H9 (cell line): ENCODE measurements at regions not wholly inside any gene's neighbourhood (a gene's known extent, or its start where the extent isn't known, plus 50 kb on each side); places are given as distances from the start of the nearest gene placed in this dataset.
A peak's percentile ranks its signal among the peaks of the same experiment; 100 is the strongest.

ENCODE experiments used
- DNase-seq: peaks from one replicate; pipeline ENCODE4 v3.0.0-alpha.2; 2017
- H2AFZ ChIP-seq: one replicate; pipeline ENCODE4 v1.6.1; 2013; ENCODE audit warnings: mild to moderate bottlenecking, low read length, control low read depth, moderate library complexity
- H2AK5ac ChIP-seq: 2 replicates; pipeline ENCODE4 v1.6.1; 2013; ENCODE audit warnings: low read length, control low read depth, mixed read lengths; ENCODE audit not compliant: insufficient read length
- H2BK120ac ChIP-seq: one replicate; pipeline ENCODE4 v1.6.1; 2013; ENCODE audit warnings: low read depth, mild to moderate bottlenecking, low read length, control low read depth, inconsistent platforms; ENCODE audit not compliant: poor library complexity, severe bottlenecking
- H2BK12ac ChIP-seq: 2 replicates; pipeline ENCODE4 v1.6.1; 2013; ENCODE audit warnings: low read length, control low read depth, mixed read lengths, low read depth; ENCODE audit not compliant: insufficient read length
- H2BK15ac ChIP-seq: 2 replicates; pipeline ENCODE4 v1.6.1; 2013; ENCODE audit warnings: low read depth, low read length, control low read depth
- H2BK20ac ChIP-seq: one replicate; pipeline ENCODE4 v1.6.1; 2013; ENCODE audit warnings: low read depth, mild to moderate bottlenecking, low read length, control low read depth, inconsistent platforms; ENCODE audit not compliant: poor library complexity, severe bottlenecking
- H2BK5ac ChIP-seq: 2 replicates; pipeline ENCODE4 v1.6.1; 2013; ENCODE audit warnings: low read length, control low read depth, mixed read lengths; ENCODE audit not compliant: insufficient read length
- H3K14ac ChIP-seq: 2 replicates; pipeline ENCODE4 v1.6.1; 2013; ENCODE audit warnings: low read length, control low read depth; ENCODE audit not compliant: insufficient read depth
- H3K18ac ChIP-seq: 2 replicates; pipeline ENCODE4 v1.6.1; 2013; ENCODE audit warnings: low read depth, mild to moderate bottlenecking, mixed read lengths, low read length, control low read depth; ENCODE audit not compliant: insufficient read length
- H3K23ac ChIP-seq: 2 replicates; pipeline ENCODE4 v1.6.1; 2013; ENCODE audit warnings: low read length, control low read depth, mixed read lengths, low read depth; ENCODE audit not compliant: insufficient read length
- H3K23me2 ChIP-seq: 2 replicates; pipeline ENCODE4 v1.6.1; 2013; ENCODE audit warnings: low read depth, mild to moderate bottlenecking, mixed read lengths, low read length, control low read depth; ENCODE audit not compliant: insufficient read length, poor library complexity, severe bottlenecking
- H3K27ac ChIP-seq: 2 replicates; pipeline ENCODE4 v1.5.1; 2013; ENCODE audit warnings: low read length, control low read depth, mixed read lengths, low read depth; ENCODE audit not compliant: insufficient read length
- H3K27me3 ChIP-seq: 2 replicates; pipeline ENCODE4 v1.6.1; 2013; ENCODE audit warnings: low read length, control low read depth, inconsistent platforms; ENCODE audit not compliant: insufficient read depth
- H3K4ac ChIP-seq: 2 replicates; pipeline ENCODE4 v1.6.1; 2013; ENCODE audit warnings: low read depth, mild to moderate bottlenecking, control low read depth, inconsistent platforms, low read length, moderate library complexity
- H3K4me1 ChIP-seq: 2 replicates; pipeline ENCODE4 v1.6.1; 2013; ENCODE audit warnings: low read length, control low read depth, inconsistent platforms; ENCODE audit not compliant: insufficient read depth
- H3K4me2 ChIP-seq: 2 replicates; pipeline ENCODE4 v1.6.1; 2013; ENCODE audit warnings: low read length, control low read depth, mixed read lengths; ENCODE audit not compliant: insufficient read length, insufficient read depth
- H3K56ac ChIP-seq: 2 replicates; pipeline ENCODE4 v1.6.1; 2013; ENCODE audit warnings: low read depth, mild to moderate bottlenecking, mixed read lengths, low read length, control low read depth; ENCODE audit not compliant: insufficient read length
- H3K79me1 ChIP-seq: 2 replicates; pipeline ENCODE4 v1.6.1; 2013; ENCODE audit warnings: low read depth, mild to moderate bottlenecking, moderate library complexity, low read length, control low read depth, inconsistent platforms; ENCODE audit not compliant: insufficient read depth, poor library complexity, severe bottlenecking
- H3K79me2 ChIP-seq: 2 replicates; pipeline ENCODE4 v1.6.1; 2013; ENCODE audit warnings: low read length, control low read depth, inconsistent platforms; ENCODE audit not compliant: insufficient read depth
- H3K9ac ChIP-seq: 2 replicates; pipeline ENCODE4 v1.6.1; 2013; ENCODE audit warnings: low read length, control low read depth, mixed read lengths; ENCODE audit not compliant: insufficient read length; ENCODE audit errors: extremely low read depth
- H3K9me3 ChIP-seq: one replicate; pipeline ENCODE4 v1.6.1; 2013; ENCODE audit warnings: low read depth, low read length, inconsistent platforms; ENCODE audit not compliant: control insufficient read depth
- H3T11ph ChIP-seq: one replicate; pipeline ENCODE4 v1.6.1; 2013; ENCODE audit warnings: mild to moderate bottlenecking, low read length, control low read depth, inconsistent platforms
- H4K20me1 ChIP-seq: one replicate; pipeline ENCODE4 v1.6.1; 2013; ENCODE audit not compliant: control insufficient read depth, insufficient read length, insufficient read depth
- H4K5ac ChIP-seq: 2 replicates; pipeline ENCODE4 v1.6.1; 2013; ENCODE audit warnings: low read depth, mild to moderate bottlenecking, mixed read lengths, low read length, control low read depth; ENCODE audit not compliant: insufficient read length
- H4K8ac ChIP-seq: replicated peaks from 2 replicates; pipeline ENCODE4 v1.6.1; 2013; ENCODE audit warnings: low read length, control low read depth, mixed read lengths, low read depth; ENCODE audit not compliant: insufficient read length
- H4K91ac ChIP-seq: 2 replicates; pipeline ENCODE4 v1.6.1; 2013; ENCODE audit warnings: low read depth, mild to moderate bottlenecking, moderate library complexity, mixed read lengths, low read length, control low read depth; ENCODE audit not compliant: insufficient read length
- H3K27ac Mint-ChIP-seq, 3 experiments: 2 replicates in 2 of 3; 3 replicates in 1 of 3; pipeline ENCODE4 v1.8.0; 2020 to 2021; ENCODE audit warnings: mixed read lengths in 3 of 3, mild to moderate bottlenecking in 1 of 3, moderate library complexity in 1 of 3
- H3K27me3 Mint-ChIP-seq: 2 replicates; pipeline ENCODE4 v1.8.0; 2021; ENCODE audit warnings: low read depth, mild to moderate bottlenecking, moderate library complexity, mixed read lengths
- H3K36me3 Mint-ChIP-seq, 3 experiments: 2 replicates in 2 of 3; 3 replicates in 1 of 3; pipeline ENCODE4 v1.8.0; 2020 to 2021; ENCODE audit warnings: low read depth in 3 of 3, mixed read lengths in 3 of 3; ENCODE audit not compliant: insufficient read depth in 1 of 3
- H3K4me1 Mint-ChIP-seq, 2 experiments: 2 replicates each; pipeline ENCODE4 v1.8.0; 2020; ENCODE audit warnings: mixed read lengths in 2 of 2
- H3K4me3 Mint-ChIP-seq, 2 experiments: 2 replicates in 1 of 2; 3 replicates in 1 of 2; pipeline ENCODE4 v1.8.0; 2020 to 2021; ENCODE audit warnings: mild to moderate bottlenecking in 2 of 2, mixed read lengths in 2 of 2, moderate library complexity in 1 of 2
- H3K9me3 Mint-ChIP-seq, 2 experiments: 2 replicates in 1 of 2; 3 replicates in 1 of 2; pipeline ENCODE4 v1.8.0; 2020; ENCODE audit warnings: mild to moderate bottlenecking in 2 of 2, mixed read lengths in 2 of 2, moderate library complexity in 1 of 2
- WGBS: extraction: QIAGEN DNeasy Blood & Tissue Kit; methylation state at CpG from one replicate; pipeline ENCODE4 v1.1.7; 2013; ENCODE audit warnings: missing lambda C conversion rate, low lambda C conversion rate, mixed read lengths; ENCODE audit not compliant: insufficient read length; ENCODE audit errors: extremely low coverage; 5-methylcytosine and 5-hydroxymethylcytosine counted together
- TF ChIP-seq, protein P1 (sequence below): fragments of 200-600 bp; sonication (generic); conservative IDR thresholded peaks from 3 replicates; pipeline ENCODE4 v1.8.0; 2021; ENCODE audit warnings: antibody characterized with exemption, mild to moderate bottlenecking

DNA sequence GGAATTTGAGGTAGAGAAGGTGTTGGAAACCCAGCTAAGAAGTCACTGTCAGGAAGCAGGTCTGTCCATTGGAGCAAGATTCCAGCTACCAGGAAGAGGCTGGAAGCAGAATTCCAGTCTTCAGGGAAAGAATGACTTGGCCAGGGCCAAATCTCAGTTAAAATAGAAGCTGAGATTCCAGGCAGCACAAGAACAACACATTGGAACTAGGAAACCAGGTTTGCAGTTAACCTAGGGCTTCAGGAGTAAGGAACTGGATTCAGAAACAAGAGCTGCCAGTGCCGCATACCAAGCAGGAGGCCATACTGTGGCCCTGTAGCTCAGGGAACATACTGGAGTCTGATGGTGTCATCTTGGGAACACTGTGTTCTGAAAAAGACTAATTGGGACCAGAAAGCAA lies 73.7 kb upstream of the FUCA2 start:
- Histone ChIP-seq H2BK15ac (no peak overlapping the region), H2BK20ac (no peak overlapping the region), H3K79me1 (no peaks in the 10 kb centered on the region), H3K27ac (no peak overlapping the region), H4K8ac (no peak overlapping the region), H3K56ac (no peak overlapping the region), H3K27me3 (no peaks in the 10 kb centered on the region), H2AFZ (no peak overlapping the region), H3K4ac (no peak overlapping the region), H3K14ac (no peak overlapping the region), H2BK120ac (no peak overlapping the region), H3K23me2 (no peaks in the 10 kb centered on the region), H3K9ac (no peak overlapping the region), H2BK5ac (no peak overlapping the region), H3K79me2 (no peaks in the 10 kb centered on the region), H2AK5ac (no peak overlapping the region), H4K5ac (no peak overlapping the region), H3K4me2 (no peak overlapping the region), H3T11ph (no peak overlapping the region), H4K91ac (no peak overlapping the region), H4K20me1 (no peaks in the 10 kb centered on the region), H2BK12ac (no peak overlapping the region), H3K9me3 (no peaks in the 10 kb centered on the region), H3K18ac (peak overlapping the region; percentile 23), H3K4me1 (no peaks in the 10 kb centered on the region), H3K23ac (no peak overlapping the region)
- Mint-ChIP-seq H3K4me1 (peaks cover 1 to 6% of the 10 kb centered on the region in 2 experiments; a peak in 3 of 4 replicates), H3K4me3 (no peak overlapping the region), H3K36me3 (no peaks in the 10 kb centered on the region), H3K9me3 (no peaks in the 10 kb centered on the region), H3K27ac (no peak overlapping the region; a peak in 1 of 7 replicates), H3K27me3 (no peaks in the 10 kb centered on the region)
- TF ChIP-seq, protein P1, sequence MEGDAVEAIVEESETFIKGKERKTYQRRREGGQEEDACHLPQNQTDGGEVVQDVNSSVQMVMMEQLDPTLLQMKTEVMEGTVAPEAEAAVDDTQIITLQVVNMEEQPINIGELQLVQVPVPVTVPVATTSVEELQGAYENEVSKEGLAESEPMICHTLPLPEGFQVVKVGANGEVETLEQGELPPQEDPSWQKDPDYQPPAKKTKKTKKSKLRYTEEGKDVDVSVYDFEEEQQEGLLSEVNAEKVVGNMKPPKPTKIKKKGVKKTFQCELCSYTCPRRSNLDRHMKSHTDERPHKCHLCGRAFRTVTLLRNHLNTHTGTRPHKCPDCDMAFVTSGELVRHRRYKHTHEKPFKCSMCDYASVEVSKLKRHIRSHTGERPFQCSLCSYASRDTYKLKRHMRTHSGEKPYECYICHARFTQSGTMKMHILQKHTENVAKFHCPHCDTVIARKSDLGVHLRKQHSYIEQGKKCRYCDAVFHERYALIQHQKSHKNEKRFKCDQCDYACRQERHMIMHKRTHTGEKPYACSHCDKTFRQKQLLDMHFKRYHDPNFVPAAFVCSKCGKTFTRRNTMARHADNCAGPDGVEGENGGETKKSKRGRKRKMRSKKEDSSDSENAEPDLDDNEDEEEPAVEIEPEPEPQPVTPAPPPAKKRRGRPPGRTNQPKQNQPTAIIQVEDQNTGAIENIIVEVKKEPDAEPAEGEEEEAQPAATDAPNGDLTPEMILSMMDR = no peak
- WGBS = no CpG with 5 or more reads among the region's 1 CpG
- DNase-seq = no peak
